ENCODE measurements at regions not wholly inside any gene's neighbourhood (a gene's known extent, or its start where the extent isn't known, plus 50 kb on each side); places are given as distances from the start of the nearest gene placed in this dataset.

- H3K9me3 ChIP-seq (ENCODE audit: control insufficient read depth, low read length), result no peaks in the 10 kb centered on the region
Observed at GRCh38 chr2:12057436-12058166, 311.2 kb downstream of the LPIN1 start.

GRCh38 chr2:12059616-12060441 lies 313.4 kb downstream of the LPIN1 start:
- H3K36me3 ChIP-seq (ENCODE audit: control insufficient read depth, insufficient read depth, low read length), result no peaks in the 10 kb centered on the region
- H3K9ac ChIP-seq (ENCODE audit: low read length), result no peak overlapping the region
- no peaks in the 10 kb centered on the region for H3K9me3 ChIP-seq (ENCODE audit: control insufficient read depth, low read length)
- H3K27me3 ChIP-seq (ENCODE audit: control insufficient read depth, insufficient read depth, low read length), result no peaks in the 10 kb centered on the region
- H3K4me3 ChIP-seq (ENCODE audit: low read length), result no peak overlapping the region
- no peaks in the 10 kb centered on the region for H3K4me1 ChIP-seq (ENCODE audit: control insufficient read depth, insufficient read depth, low read length)

More at GRCh38 chr2:12057436-12058166, 311.2 kb downstream of the LPIN1 start:
- Histone ChIP-seq H3K4me1 (ENCODE audit: control insufficient read depth, insufficient read depth, low read length) (no peaks in the 10 kb centered on the region), H3K9ac (ENCODE audit: low read length) (no peak overlapping the region), H3K27me3 (ENCODE audit: control insufficient read depth, insufficient read depth, low read length) (no peaks in the 10 kb centered on the region), H3K4me3 (ENCODE audit: low read length) (no peak overlapping the region), H3K36me3 (ENCODE audit: control insufficient read depth, insufficient read depth, low read length) (no peaks in the 10 kb centered on the region)

- Histone ChIP-seq H3K4me1 (ENCODE audit: control insufficient read depth, insufficient read depth, low read length) (no peaks in the 10 kb centered on the region), H3K36me3 (ENCODE audit: control insufficient read depth, insufficient read depth, low read length) (no peaks in the 10 kb centered on the region), H3K4me3 (ENCODE audit: low read length) (no peak overlapping the region), H3K9ac (ENCODE audit: low read length) (no peak overlapping the region), H3K27me3 (ENCODE audit: control insufficient read depth, insufficient read depth, low read length) (no peaks in the 10 kb centered on the region), H3K9me3 (ENCODE audit: control insufficient read depth, low read length) (no peaks in the 10 kb centered on the region)
Observed at GRCh38 chr2:12060886-12061285, 314.5 kb downstream of the LPIN1 start.

- H3K4me1 ChIP-seq (ENCODE audit: control insufficient read depth, insufficient read depth, low read length), result no peaks in the 10 kb centered on the region
- no peaks in the 10 kb centered on the region for H3K36me3 ChIP-seq (ENCODE audit: control insufficient read depth, insufficient read depth, low read length)
- no peaks in the 10 kb centered on the region for H3K27me3 ChIP-seq (ENCODE audit: control insufficient read depth, insufficient read depth, low read length)
- no peak overlapping the region for H3K4me3 ChIP-seq (ENCODE audit: low read length)
- H3K9ac ChIP-seq (ENCODE audit: low read length), result no peak overlapping the region
- no peaks in the 10 kb centered on the region for H3K9me3 ChIP-seq (ENCODE audit: control insufficient read depth, low read length)
Observed at GRCh38 chr2:12061286-12062052, 315.0 kb downstream of the LPIN1 start.

- Histone ChIP-seq H3K4me3 (ENCODE audit: low read length) (no peak overlapping the region), H3K9ac (ENCODE audit: low read length) (no peak overlapping the region), H3K27me3 (ENCODE audit: control insufficient read depth, insufficient read depth, low read length) (no peaks in the 10 kb centered on the region), H3K36me3 (ENCODE audit: control insufficient read depth, insufficient read depth, low read length) (no peaks in the 10 kb centered on the region), H3K9me3 (ENCODE audit: control insufficient read depth, low read length) (no peaks in the 10 kb centered on the region), H3K4me1 (ENCODE audit: control insufficient read depth, insufficient read depth, low read length) (no peaks in the 10 kb centered on the region)
Observed at GRCh38 chr2:12062053-12062395, 315.6 kb downstream of the LPIN1 start.

- Histone ChIP-seq H3K36me3 (ENCODE audit: control insufficient read depth, insufficient read depth, low read length) (no peaks in the 10 kb centered on the region), H3K9me3 (ENCODE audit: control insufficient read depth, low read length) (no peaks in the 10 kb centered on the region)
Observed at GRCh38 chr2:12063210-12063609, 316.8 kb downstream of the LPIN1 start.

GRCh38 chr2:12064153-12064552 lies 317.7 kb downstream of the LPIN1 start:
- Histone ChIP-seq H3K9me3 (ENCODE audit: control insufficient read depth, low read length) (no peaks in the 10 kb centered on the region), H3K4me1 (ENCODE audit: control insufficient read depth, insufficient read depth, low read length) (no peaks in the 10 kb centered on the region), H3K36me3 (ENCODE audit: control insufficient read depth, insufficient read depth, low read length) (no peaks in the 10 kb centered on the region), H3K9ac (ENCODE audit: low read length) (no peak overlapping the region), H3K27me3 (ENCODE audit: control insufficient read depth, insufficient read depth, low read length) (no peaks in the 10 kb centered on the region), H3K4me3 (ENCODE audit: low read length) (no peak overlapping the region)

More at GRCh38 chr2:12063210-12063609, 316.8 kb downstream of the LPIN1 start:
- no peak overlapping the region for H3K4me3 ChIP-seq (ENCODE audit: low read length)
- H3K4me1 ChIP-seq (ENCODE audit: control insufficient read depth, insufficient read depth, low read length), result no peaks in the 10 kb centered on the region
- H3K27me3 ChIP-seq (ENCODE audit: control insufficient read depth, insufficient read depth, low read length), result no peaks in the 10 kb centered on the region
- no peak overlapping the region for H3K9ac ChIP-seq (ENCODE audit: low read length)

- no peaks in the 10 kb centered on the region for H3K36me3 ChIP-seq (ENCODE audit: control insufficient read depth, insufficient read depth, low read length)
- no peaks in the 10 kb centered on the region for H3K4me1 ChIP-seq (ENCODE audit: control insufficient read depth, insufficient read depth, low read length)
- no peaks in the 10 kb centered on the region for H3K27me3 ChIP-seq (ENCODE audit: control insufficient read depth, insufficient read depth, low read length)
- no peaks in the 10 kb centered on the region for H3K9me3 ChIP-seq (ENCODE audit: control insufficient read depth, low read length)
- H3K4me3 ChIP-seq (ENCODE audit: low read length), result no peak overlapping the region
- no peak overlapping the region for H3K9ac ChIP-seq (ENCODE audit: low read length)
Observed at GRCh38 chr2:12066116-12066515, 319.7 kb downstream of the LPIN1 start.

- no peak overlapping the region for H3K9ac ChIP-seq (ENCODE audit: low read length)
- H3K4me3 ChIP-seq (ENCODE audit: low read length), result no peak overlapping the region
- no peaks in the 10 kb centered on the region for H3K27me3 ChIP-seq (ENCODE audit: control insufficient read depth, insufficient read depth, low read length)
- no peaks in the 10 kb centered on the region for H3K36me3 ChIP-seq (ENCODE audit: control insufficient read depth, insufficient read depth, low read length)
- no peaks in the 10 kb centered on the region for H3K4me1 ChIP-seq (ENCODE audit: control insufficient read depth, insufficient read depth, low read length)
- H3K9me3 ChIP-seq (ENCODE audit: control insufficient read depth, low read length), result no peaks in the 10 kb centered on the region
Observed at GRCh38 chr2:12066986-12067385, 320.6 kb downstream of the LPIN1 start.

GRCh38 chr2:12068796-12069538 lies 322.5 kb downstream of the LPIN1 start:
- no peak overlapping the region for H3K4me3 ChIP-seq (ENCODE audit: low read length)
- H3K27me3 ChIP-seq (ENCODE audit: control insufficient read depth, insufficient read depth, low read length), result no peaks in the 10 kb centered on the region
- no peaks in the 10 kb centered on the region for H3K36me3 ChIP-seq (ENCODE audit: control insufficient read depth, insufficient read depth, low read length)
- no peak overlapping the region for H3K9ac ChIP-seq (ENCODE audit: low read length)
- no peaks in the 10 kb centered on the region for H3K4me1 ChIP-seq (ENCODE audit: control insufficient read depth, insufficient read depth, low read length)
- H3K9me3 ChIP-seq (ENCODE audit: control insufficient read depth, low read length), result no peaks in the 10 kb centered on the region

GRCh38 chr2:12070153-12070552 lies 323.7 kb downstream of the LPIN1 start:
- Histone ChIP-seq H3K9ac (ENCODE audit: low read length) (no peak overlapping the region), H3K4me1 (ENCODE audit: control insufficient read depth, insufficient read depth, low read length) (no peaks in the 10 kb centered on the region), H3K27me3 (ENCODE audit: control insufficient read depth, insufficient read depth, low read length) (no peaks in the 10 kb centered on the region), H3K36me3 (ENCODE audit: control insufficient read depth, insufficient read depth, low read length) (no peaks in the 10 kb centered on the region), H3K9me3 (ENCODE audit: control insufficient read depth, low read length) (no peaks in the 10 kb centered on the region), H3K4me3 (ENCODE audit: low read length) (no peak overlapping the region)

Measured in mucosa of stomach (tissue), 1 donor.